Tibial artery (tissue), 4 donors: ENCODE measurements at regions not wholly inside any gene's neighbourhood (a gene's known extent, or its start where the extent isn't known, plus 50 kb on each side); places are given as distances from the start of the nearest gene placed in this dataset.

Source experiments
- DNase-seq, 2 donors: peaks; one replicate each; pipeline ENCODE4 v3.0.0-alpha.2; 2019
- H3K27ac ChIP-seq, 2 donors: fragments of 200-600 bp; sonication (generic) in 1 of 2; 1 replicate in 1 of 2; 2 replicates in 1 of 2; pipeline ENCODE4 v1.5.1; 2018 to 2019; ENCODE audit warnings: mild to moderate bottlenecking in 1 of 2
- H3K27me3 ChIP-seq, 2 donors: fragments of 200-600 bp; sonication (generic) in 1 of 2; one replicate each; pipeline versions ENCODE4 v1.5.1 to v1.6.0; 2016 to 2019
- H3K36me3 ChIP-seq, 3 donors: fragments of 200-600 bp; sonication (generic) in 2 of 3; one replicate each; pipeline ENCODE4 v1.5.1; 2016 to 2019; ENCODE audit warnings: mild to moderate bottlenecking in 2 of 3
- H3K4me1 ChIP-seq, 4 donors: fragments of 200-600 bp; sonication (generic) in 2 of 4; 1 replicate in 3 of 4; 2 replicates in 1 of 4; pipeline ENCODE4 v1.5.1; 2016 to 2019
- H3K4me3 ChIP-seq, 2 donors: fragments of 200-600 bp; sonication (generic) in 1 of 2; 1 replicate in 1 of 2; 2 replicates in 1 of 2; pipeline ENCODE4 v1.5.1; 2018 to 2019; ENCODE audit warnings: mild to moderate bottlenecking in 2 of 2
- H3K9me3 ChIP-seq, 3 donors: fragments of 200-600 bp; sonication (generic) in 1 of 3; one replicate each; pipeline ENCODE4 v1.5.1; 2016 to 2019
- intact Hi-C: fragments of 100-400 bp; cut with DNase I; formaldehyde crosslinking; loops from one replicate; pipeline ENCODE4 v1.15.0; 2023; ENCODE audit warnings: low total_unique reads
- TF ChIP-seq, protein P1 (sequence below), 2 experiments: fragments of 200-600 bp in 1 of 2; fragments of 450-650 bp in 1 of 2; IDR thresholded peaks; one replicate each; pipeline ENCODE4 v1.5.1; 2017 to 2019; ENCODE audit warnings: antibody characterized with exemption in 2 of 2, mild to moderate bottlenecking in 1 of 2, moderate library complexity in 1 of 2

DNA sequence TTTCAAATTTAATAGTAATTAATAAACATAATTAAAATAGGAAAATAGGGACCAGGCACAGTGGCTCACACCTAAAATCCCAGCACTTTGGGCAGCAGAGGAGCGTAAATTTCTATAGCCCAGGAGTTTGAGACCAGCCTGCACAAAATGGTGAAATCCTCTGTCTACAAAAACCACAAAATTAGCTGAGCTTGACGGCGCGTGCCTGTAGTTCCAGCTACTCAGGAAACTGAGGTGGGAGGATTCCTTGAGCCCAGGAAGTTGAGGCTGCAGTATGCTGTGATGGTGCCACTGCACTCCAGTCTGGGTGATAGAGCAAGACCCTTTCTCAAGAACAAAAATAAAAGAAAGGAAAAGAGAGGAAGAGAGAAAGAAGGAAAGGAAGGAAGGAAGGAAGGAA lies 1387.0 kb upstream of the ADGRB3 start:
- intact Hi-C loops = no loop called here
- no peak overlapping the region for H3K27ac ChIP-seq
- no peak for DNase-seq
- no peaks in the 10 kb centered on the region for H3K27me3 ChIP-seq
- H3K4me3 ChIP-seq = no peak overlapping the region
- TF ChIP-seq, protein P1, sequence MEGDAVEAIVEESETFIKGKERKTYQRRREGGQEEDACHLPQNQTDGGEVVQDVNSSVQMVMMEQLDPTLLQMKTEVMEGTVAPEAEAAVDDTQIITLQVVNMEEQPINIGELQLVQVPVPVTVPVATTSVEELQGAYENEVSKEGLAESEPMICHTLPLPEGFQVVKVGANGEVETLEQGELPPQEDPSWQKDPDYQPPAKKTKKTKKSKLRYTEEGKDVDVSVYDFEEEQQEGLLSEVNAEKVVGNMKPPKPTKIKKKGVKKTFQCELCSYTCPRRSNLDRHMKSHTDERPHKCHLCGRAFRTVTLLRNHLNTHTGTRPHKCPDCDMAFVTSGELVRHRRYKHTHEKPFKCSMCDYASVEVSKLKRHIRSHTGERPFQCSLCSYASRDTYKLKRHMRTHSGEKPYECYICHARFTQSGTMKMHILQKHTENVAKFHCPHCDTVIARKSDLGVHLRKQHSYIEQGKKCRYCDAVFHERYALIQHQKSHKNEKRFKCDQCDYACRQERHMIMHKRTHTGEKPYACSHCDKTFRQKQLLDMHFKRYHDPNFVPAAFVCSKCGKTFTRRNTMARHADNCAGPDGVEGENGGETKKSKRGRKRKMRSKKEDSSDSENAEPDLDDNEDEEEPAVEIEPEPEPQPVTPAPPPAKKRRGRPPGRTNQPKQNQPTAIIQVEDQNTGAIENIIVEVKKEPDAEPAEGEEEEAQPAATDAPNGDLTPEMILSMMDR (IDR thresholded peaks at IDR 0.05) = no peak
- H3K9me3 ChIP-seq = no peaks in the 10 kb centered on the region
- H3K36me3 ChIP-seq = no peaks in the 10 kb centered on the region
- H3K4me1 ChIP-seq = no peaks in the 10 kb centered on the region

DNA sequence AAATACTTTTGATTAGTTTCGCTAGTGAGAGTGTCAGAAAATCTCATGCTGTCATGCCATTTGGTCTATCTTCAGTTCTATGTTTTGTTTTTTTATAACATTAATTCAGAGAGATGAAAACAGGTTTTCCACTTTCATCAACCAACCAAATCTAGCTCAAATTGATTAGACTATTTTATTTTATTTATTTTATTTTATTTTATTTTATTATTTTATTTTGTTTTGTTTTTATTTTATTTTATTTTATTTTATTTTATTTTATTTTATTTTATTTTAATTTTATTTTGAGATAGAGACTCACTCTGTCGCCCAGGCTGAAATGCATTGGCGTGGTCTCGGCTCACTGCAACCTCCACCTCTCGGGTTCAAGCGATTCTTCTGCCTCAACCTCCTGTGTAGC lies 1391.0 kb upstream of the ADGRB3 start:
- H3K4me1 ChIP-seq = no peaks in the 10 kb centered on the region
- TF ChIP-seq, protein P1 (IDR thresholded peaks at IDR 0.05) = no peak
- H3K27ac ChIP-seq = no peak overlapping the region
- H3K9me3 ChIP-seq = no peaks in the 10 kb centered on the region
- intact Hi-C loops = no loop called here
- no peaks in the 10 kb centered on the region for H3K36me3 ChIP-seq
- no peaks in the 10 kb centered on the region for H3K27me3 ChIP-seq
- DNase-seq = no peak
- H3K4me3 ChIP-seq = no peak overlapping the region

DNA sequence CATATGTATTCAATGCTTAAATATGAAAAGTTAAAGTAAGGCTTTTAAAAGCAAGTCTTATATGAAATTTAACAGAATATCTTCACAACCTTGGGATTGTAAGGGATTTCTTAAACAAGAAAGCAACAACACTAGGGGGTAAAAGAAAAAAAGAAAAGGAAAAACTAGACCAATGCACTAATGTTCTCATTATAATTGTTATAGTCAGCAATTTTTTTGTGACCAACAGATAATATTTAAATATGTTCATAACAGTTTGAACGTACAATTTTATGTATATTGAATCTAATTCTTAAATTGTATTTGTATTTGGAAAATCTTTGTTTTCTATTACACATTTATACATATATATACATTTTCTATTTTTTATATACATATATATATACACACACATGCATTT lies 1397.8 kb upstream of the ADGRB3 start:
- H3K4me3 ChIP-seq = no peak overlapping the region
- H3K4me1 ChIP-seq = no peaks in the 10 kb centered on the region
- intact Hi-C loops = no loop called here
- TF ChIP-seq, protein P1 (IDR thresholded peaks at IDR 0.05) = no peak
- H3K9me3 ChIP-seq = no peaks in the 10 kb centered on the region
- H3K27me3 ChIP-seq = no peaks in the 10 kb centered on the region
- no peaks in the 10 kb centered on the region for H3K36me3 ChIP-seq
- no peak overlapping the region for H3K27ac ChIP-seq
- no peak for DNase-seq

DNA sequence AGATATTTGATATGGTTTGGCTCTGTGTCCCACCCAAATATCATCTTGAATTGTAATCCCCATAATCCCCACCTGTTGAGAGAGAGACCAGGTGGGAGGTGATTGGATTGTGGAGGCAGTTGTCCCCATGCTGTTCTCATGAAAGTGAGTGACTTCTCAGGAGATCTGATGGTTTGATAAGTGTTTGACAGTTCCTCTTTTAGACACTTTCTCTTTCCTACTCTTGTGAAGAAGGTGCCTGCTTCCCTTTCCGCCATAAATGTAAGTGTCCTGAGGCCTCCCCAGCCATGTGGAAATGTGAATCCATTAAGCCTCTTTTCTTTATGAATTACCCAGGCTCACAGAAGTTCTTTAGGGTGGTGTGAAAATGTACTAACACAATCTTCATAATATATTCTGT lies 1404.0 kb upstream of the ADGRB3 start:
- intact Hi-C loops = no loop called here
- no peaks in the 10 kb centered on the region for H3K27me3 ChIP-seq
- no peaks in the 10 kb centered on the region for H3K4me1 ChIP-seq
- TF ChIP-seq, protein P1 (IDR thresholded peaks at IDR 0.05) = no peak
- H3K4me3 ChIP-seq = no peak overlapping the region
- no peaks in the 10 kb centered on the region for H3K36me3 ChIP-seq
- no peak overlapping the region for H3K27ac ChIP-seq
- no peak for DNase-seq
- H3K9me3 ChIP-seq = no peaks in the 10 kb centered on the region

DNA sequence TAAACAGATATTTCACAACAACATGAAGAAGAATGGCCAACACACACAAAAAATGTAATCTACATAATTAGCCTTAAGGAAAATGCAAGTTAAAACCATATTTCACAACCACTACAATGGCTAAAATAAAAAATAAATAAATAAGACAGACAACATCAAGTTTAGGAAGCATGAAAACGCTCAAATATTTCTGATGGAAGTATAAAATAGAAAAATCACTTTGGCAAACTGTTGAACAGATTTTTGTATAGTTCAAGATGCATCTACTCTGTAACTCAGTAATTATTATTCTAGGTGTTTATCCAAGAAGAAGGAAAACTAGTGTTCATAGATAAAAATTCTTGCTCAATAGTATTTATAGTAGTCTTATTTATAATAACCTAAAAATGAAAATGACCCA lies 1410.1 kb upstream of the ADGRB3 start:
- TF ChIP-seq, protein P1 (IDR thresholded peaks at IDR 0.05) = no peak
- H3K4me1 ChIP-seq = no peaks in the 10 kb centered on the region
- no peaks in the 10 kb centered on the region for H3K27me3 ChIP-seq
- H3K4me3 ChIP-seq = no peak overlapping the region
- no peak for DNase-seq
- no peak overlapping the region for H3K27ac ChIP-seq
- H3K36me3 ChIP-seq = no peaks in the 10 kb centered on the region
- intact Hi-C loops = no loop called here
- no peaks in the 10 kb centered on the region for H3K9me3 ChIP-seq

DNA sequence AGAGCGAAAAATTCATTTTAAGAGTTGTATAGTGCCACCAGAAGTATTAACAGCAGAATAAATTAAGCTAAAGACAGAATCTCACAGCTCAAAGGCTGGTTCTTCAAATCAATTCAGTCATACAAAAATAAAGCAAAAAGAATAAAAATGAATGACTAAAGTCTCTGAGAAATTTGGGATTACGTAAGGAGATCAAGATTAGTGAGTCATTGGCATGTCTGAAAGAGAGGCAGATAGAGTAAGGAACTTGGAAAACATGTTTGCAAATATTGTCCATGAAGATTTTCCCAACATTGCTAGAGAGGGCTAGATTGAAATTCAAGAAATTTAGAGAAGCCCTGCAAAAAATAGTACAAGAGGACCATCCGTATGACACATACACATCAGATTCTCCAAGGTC lies 1413.9 kb upstream of the ADGRB3 start:
- H3K9me3 ChIP-seq = no peaks in the 10 kb centered on the region
- no peak overlapping the region for H3K4me3 ChIP-seq
- H3K4me1 ChIP-seq = no peaks in the 10 kb centered on the region
- DNase-seq = no peak
- intact Hi-C loops = no loop called here
- no peak overlapping the region for H3K27ac ChIP-seq
- TF ChIP-seq, protein P1 (IDR thresholded peaks at IDR 0.05) = no peak
- H3K27me3 ChIP-seq = no peaks in the 10 kb centered on the region
- no peaks in the 10 kb centered on the region for H3K36me3 ChIP-seq
